Ishikawa (cell line): ENCODE measurements at regions not wholly inside any gene's neighbourhood (a gene's known extent, or its start where the extent isn't known, plus 50 kb on each side); places are given as distances from the start of the nearest gene placed in this dataset.
A peak's percentile ranks its signal among the peaks of the same experiment; 100 is the strongest.

Experiments
- CEBPB ChIP-seq: IDR thresholded peaks from 2 replicates; pipeline ENCODE4 v1.6.1; 2012
- CREB1 ChIP-seq: IDR thresholded peaks from 2 replicates; pipeline ENCODE4 v1.6.1; 2012; ENCODE audit warnings: low read depth
- EGR1 ChIP-seq: IDR thresholded peaks from 2 replicates; pipeline ENCODE4 v1.6.1; 2012
- EP300 ChIP-seq: IDR thresholded peaks from 2 replicates; pipeline ENCODE4 v1.6.1; 2012; ENCODE audit warnings: borderline replicate concordance
- FOXM1 ChIP-seq: IDR thresholded peaks from 2 replicates; pipeline ENCODE4 v1.6.1; 2012; ENCODE audit warnings: low read depth, borderline replicate concordance
- NFIC ChIP-seq: IDR thresholded peaks from 2 replicates; pipeline ENCODE4 v1.6.1; 2012
- RAD21 ChIP-seq: IDR thresholded peaks from 2 replicates; pipeline ENCODE4 v1.6.1; 2012; ENCODE audit warnings: low read depth
- TAF1 ChIP-seq: IDR thresholded peaks from 2 replicates; pipeline ENCODE4 v1.6.1; 2012; ENCODE audit warnings: low read depth, mild to moderate bottlenecking
- TCF12 ChIP-seq: IDR thresholded peaks from 2 replicates; pipeline ENCODE4 v1.6.1; 2012; ENCODE audit warnings: low read depth
- TEAD4 ChIP-seq: IDR thresholded peaks from 2 replicates; pipeline ENCODE4 v1.6.1; 2012
- USF1 ChIP-seq: IDR thresholded peaks from 2 replicates; pipeline ENCODE4 v1.6.1; 2012
- YY1 ChIP-seq: IDR thresholded peaks from 2 replicates; pipeline ENCODE4 v1.6.1; 2012; ENCODE audit warnings: low read depth
- ZBTB7A ChIP-seq: IDR thresholded peaks from 2 replicates; pipeline ENCODE4 v1.6.1; 2012; ENCODE audit warnings: low read depth
- TF ChIP-seq, protein P1 (sequence below): IDR thresholded peaks from 2 replicates; pipeline ENCODE4 v1.6.1; 2012
- TF ChIP-seq, protein P2 (sequence below): IDR thresholded peaks from 2 replicates; pipeline ENCODE4 v1.6.1; 2012; ENCODE audit warnings: low read depth, mild to moderate bottlenecking

GRCh38 chr11:131005829-131006228 is 89.5 kb upstream of the SNX19 start:
- TF ChIP-seq NFIC = no peak
- TF ChIP-seq EGR1 = no peak
- no peak for TF ChIP-seq CEBPB
- TF ChIP-seq TCF12 = no peak
- TF ChIP-seq ZBTB7A = no peak
- TF ChIP-seq, protein P1, sequence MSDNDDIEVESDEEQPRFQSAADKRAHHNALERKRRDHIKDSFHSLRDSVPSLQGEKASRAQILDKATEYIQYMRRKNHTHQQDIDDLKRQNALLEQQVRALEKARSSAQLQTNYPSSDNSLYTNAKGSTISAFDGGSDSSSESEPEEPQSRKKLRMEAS = no peak
- TF ChIP-seq CREB1 = no peak
- no peak for TF ChIP-seq RAD21
- no peak for TF ChIP-seq TEAD4
- TF ChIP-seq EP300 = no peak
- TF ChIP-seq USF1 = no peak
- no peak for TF ChIP-seq YY1

- no peak for TF ChIP-seq CREB1
- no peak for TF ChIP-seq EP300
- peak; percentile 44; the same call in 1 of the 2 replicates for TF ChIP-seq RAD21
- no peak for TF ChIP-seq USF1
Measured at GRCh38 chr11:131025020-131025419, 108.7 kb upstream of the SNX19 start.

DNA sequence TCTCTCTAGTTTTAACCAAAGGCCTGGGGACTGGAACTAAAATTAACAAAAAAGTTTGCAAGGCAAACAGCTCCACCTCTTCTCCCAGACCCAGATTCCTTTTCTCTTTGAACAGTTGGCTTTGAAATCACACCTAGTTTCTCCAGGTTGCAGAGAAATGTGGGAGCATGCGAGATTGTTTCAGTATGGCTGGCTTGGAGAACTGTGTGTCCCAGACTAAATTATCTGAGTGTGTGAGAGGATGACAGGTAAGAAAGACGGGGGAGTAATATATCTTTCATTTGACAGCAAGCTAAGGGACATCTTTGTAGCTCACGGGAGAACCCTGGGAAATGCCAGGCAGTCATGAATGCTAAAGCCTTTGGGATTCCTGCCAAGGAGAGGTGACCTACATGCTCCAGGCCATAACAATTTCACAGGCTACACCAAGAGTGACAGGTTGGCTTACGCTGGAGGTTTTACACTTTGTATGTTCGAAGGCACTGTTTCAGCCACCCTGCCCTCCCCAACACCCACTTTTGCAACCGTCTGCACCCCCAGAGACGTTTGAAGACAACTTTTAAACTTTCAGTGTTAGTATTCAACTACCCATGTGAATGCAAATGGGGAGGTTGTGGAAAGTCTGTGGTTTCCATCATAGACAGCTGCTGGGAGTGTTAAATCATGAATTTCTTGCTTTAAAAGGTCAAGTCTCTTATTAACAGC is 109.3 kb upstream of the SNX19 start:
- TF ChIP-seq NFIC = no peak
- TF ChIP-seq EP300 = no peak
- TF ChIP-seq FOXM1 = no peak
- no peak for TF ChIP-seq TCF12
- no peak for TF ChIP-seq USF1
- TF ChIP-seq, protein P1 = no peak
- no peak for TF ChIP-seq CREB1
- TF ChIP-seq TAF1 = no peak
- TF ChIP-seq, protein P2, sequence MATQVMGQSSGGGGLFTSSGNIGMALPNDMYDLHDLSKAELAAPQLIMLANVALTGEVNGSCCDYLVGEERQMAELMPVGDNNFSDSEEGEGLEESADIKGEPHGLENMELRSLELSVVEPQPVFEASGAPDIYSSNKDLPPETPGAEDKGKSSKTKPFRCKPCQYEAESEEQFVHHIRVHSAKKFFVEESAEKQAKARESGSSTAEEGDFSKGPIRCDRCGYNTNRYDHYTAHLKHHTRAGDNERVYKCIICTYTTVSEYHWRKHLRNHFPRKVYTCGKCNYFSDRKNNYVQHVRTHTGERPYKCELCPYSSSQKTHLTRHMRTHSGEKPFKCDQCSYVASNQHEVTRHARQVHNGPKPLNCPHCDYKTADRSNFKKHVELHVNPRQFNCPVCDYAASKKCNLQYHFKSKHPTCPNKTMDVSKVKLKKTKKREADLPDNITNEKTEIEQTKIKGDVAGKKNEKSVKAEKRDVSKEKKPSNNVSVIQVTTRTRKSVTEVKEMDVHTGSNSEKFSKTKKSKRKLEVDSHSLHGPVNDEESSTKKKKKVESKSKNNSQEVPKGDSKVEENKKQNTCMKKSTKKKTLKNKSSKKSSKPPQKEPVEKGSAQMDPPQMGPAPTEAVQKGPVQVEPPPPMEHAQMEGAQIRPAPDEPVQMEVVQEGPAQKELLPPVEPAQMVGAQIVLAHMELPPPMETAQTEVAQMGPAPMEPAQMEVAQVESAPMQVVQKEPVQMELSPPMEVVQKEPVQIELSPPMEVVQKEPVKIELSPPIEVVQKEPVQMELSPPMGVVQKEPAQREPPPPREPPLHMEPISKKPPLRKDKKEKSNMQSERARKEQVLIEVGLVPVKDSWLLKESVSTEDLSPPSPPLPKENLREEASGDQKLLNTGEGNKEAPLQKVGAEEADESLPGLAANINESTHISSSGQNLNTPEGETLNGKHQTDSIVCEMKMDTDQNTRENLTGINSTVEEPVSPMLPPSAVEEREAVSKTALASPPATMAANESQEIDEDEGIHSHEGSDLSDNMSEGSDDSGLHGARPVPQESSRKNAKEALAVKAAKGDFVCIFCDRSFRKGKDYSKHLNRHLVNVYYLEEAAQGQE = no peak
- no peak for TF ChIP-seq EGR1
- no peak for TF ChIP-seq ZBTB7A
- TF ChIP-seq TEAD4 = no peak
- TF ChIP-seq CEBPB = no peak
- TF ChIP-seq RAD21 = no peak

DNA sequence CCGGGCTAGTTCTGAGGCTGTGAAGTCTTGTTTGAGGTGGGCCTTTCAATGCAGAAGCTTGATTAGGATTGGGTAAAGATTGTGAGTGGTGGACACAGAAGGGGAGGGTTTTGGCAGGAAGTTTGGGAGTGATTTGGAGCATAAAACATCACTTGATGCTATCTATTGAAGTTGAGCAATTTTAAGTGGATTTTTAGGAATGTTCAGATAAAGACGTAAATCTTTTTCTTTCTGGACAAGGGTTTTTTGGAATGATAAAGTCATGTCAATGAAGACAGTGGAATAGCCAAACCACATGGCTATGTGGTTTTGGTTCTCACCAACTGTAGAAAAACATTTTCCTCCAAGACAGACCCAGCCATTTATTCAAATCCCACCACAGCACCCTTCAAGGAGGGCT is 111.2 kb upstream of the SNX19 start:
- TF ChIP-seq EP300 (no peak), CEBPB (no peak), EGR1 (no peak), YY1 (no peak), RAD21 (no peak), TCF12 (no peak), FOXM1 (no peak)

DNA sequence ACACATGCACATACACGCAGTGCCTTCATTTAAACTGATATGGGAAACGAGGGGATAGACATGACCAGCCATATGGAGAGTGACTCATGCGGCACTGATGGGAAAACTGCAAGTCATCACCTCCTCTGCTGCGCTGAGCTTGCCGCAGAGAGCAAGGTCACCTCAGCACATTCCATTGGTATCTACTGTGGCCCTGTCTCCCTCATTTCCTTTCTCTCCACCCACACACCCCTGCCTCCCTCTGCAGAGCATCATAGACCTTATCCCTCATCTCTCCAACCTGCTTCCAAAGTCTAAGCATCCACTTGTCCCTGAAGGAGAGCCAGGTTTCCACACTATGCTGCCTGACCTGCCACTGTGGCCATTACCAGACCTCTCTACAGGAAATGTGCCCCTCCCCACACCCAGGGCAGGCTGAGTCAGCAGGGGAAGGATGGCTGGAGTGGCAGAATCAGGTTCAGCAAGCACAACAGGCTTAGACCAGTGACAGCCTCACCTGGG is 116.9 kb upstream of the SNX19 start:
- no peak for TF ChIP-seq RAD21
- no peak for TF ChIP-seq ZBTB7A
- TF ChIP-seq TCF12 = no peak
- TF ChIP-seq TAF1 = no peak
- TF ChIP-seq CEBPB = no peak
- TF ChIP-seq TEAD4 = no peak
- TF ChIP-seq EP300 = no peak
- no peak for TF ChIP-seq EGR1
- TF ChIP-seq FOXM1 = no peak
- no peak for TF ChIP-seq NFIC
- TF ChIP-seq CREB1 = no peak
- TF ChIP-seq, protein P1 = no peak
- TF ChIP-seq, protein P2 = no peak
- TF ChIP-seq YY1 = no peak
